Fibroblast of lung (primary cell): ENCODE measurements at regions not wholly inside any gene's neighbourhood (a gene's known extent, or its start where the extent isn't known, plus 50 kb on each side); places are given as distances from the start of the nearest gene placed in this dataset.

Source experiments
- EZH2 ChIP-seq: IDR thresholded peaks from 2 replicates; pipeline ENCODE4 v1.5.1; 2012; ENCODE audit warnings: low read length, control low read depth, mild to moderate bottlenecking; ENCODE audit errors: missing control alignments
- TF ChIP-seq, protein P1 (sequence below), 2 donors: IDR thresholded peaks in 1 of 2; conservative IDR thresholded peaks in 1 of 2; 1 replicate in 1 of 2; 2 replicates in 1 of 2; pipeline ENCODE4 v1.5.1; 2011 to 2012; ENCODE audit warnings: low read length in 2 of 2, control low read depth in 1 of 2, inconsistent platforms in 1 of 2, low read depth in 1 of 2, mild to moderate bottlenecking in 1 of 2

DNA sequence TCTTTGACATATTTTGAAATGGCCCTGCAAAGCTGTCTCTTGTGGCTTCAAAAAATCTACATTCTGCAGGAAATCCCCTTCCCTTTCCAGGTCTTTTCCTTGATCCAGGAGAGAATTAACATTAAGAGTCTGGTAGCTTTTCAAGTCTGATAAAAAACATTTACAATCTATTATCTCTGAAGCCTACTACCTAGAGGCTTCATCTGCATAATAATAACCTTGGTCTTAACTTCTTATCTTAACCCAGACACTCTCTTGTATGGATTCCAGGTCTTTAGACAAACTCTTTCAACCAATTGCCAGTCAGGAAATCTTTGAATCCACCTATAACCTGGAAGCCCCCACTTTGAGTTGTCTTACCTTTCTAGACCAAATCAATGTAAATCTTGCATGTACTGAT, 179.3 kb upstream of the ZC3H15 start:
- TF ChIP-seq, protein P1, sequence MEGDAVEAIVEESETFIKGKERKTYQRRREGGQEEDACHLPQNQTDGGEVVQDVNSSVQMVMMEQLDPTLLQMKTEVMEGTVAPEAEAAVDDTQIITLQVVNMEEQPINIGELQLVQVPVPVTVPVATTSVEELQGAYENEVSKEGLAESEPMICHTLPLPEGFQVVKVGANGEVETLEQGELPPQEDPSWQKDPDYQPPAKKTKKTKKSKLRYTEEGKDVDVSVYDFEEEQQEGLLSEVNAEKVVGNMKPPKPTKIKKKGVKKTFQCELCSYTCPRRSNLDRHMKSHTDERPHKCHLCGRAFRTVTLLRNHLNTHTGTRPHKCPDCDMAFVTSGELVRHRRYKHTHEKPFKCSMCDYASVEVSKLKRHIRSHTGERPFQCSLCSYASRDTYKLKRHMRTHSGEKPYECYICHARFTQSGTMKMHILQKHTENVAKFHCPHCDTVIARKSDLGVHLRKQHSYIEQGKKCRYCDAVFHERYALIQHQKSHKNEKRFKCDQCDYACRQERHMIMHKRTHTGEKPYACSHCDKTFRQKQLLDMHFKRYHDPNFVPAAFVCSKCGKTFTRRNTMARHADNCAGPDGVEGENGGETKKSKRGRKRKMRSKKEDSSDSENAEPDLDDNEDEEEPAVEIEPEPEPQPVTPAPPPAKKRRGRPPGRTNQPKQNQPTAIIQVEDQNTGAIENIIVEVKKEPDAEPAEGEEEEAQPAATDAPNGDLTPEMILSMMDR (conservative IDR thresholded peaks at IDR 0.05 in 1 of 2, IDR thresholded peaks at IDR 0.05 in 1 of 2; ENCODE audit: low read depth in 1 of 2, low read length in 2 of 2), result no peak
- TF ChIP-seq EZH2, result no peak
